HEK293 (cell line): ENCODE measurements at regions not wholly inside any gene's neighbourhood (a gene's known extent, or its start where the extent isn't known, plus 50 kb on each side); places are given as distances from the start of the nearest gene placed in this dataset.

Experiments used
- CTCF ChIA-PET: fragments of 350-600 bp; formaldehyde crosslinking; extraction: SDS; loops from one replicate; lab custom pipeline; 2021; ENCODE audit warnings: antibody characterized with exemption; lab: Yijun Ruan, JAX
- POLR2A ChIA-PET: fragments of 300-600 bp; formaldehyde crosslinking; extraction: SDS; loops from one replicate; lab custom pipeline; 2020; ENCODE audit warnings: antibody characterized with exemption, inconsistent platforms; lab: Yijun Ruan, JAX
- H3K27ac ChIP-seq: fragments of 200-500 bp; sonication (Bioruptor generic); 2 replicates; pipeline ENCODE4 v1.5.1; 2014; ENCODE audit warnings: low read depth, low read length, control low read depth, inconsistent platforms; ENCODE audit errors: extremely low read depth
- H3K36me3 ChIP-seq, 2 experiments: fragments of 200-500 bp in 1 of 2; sonication (Bioruptor generic) in 1 of 2; 1 replicate in 1 of 2; 2 replicates in 1 of 2; pipeline ENCODE4 v1.5.1; 2014 to 2017; ENCODE audit warnings: inconsistent platforms in 2 of 2, low read length in 2 of 2; ENCODE audit not compliant: control insufficient read depth in 2 of 2, insufficient read depth in 1 of 2
- H3K4me1 ChIP-seq: fragments of 200-500 bp; sonication (Bioruptor generic); 2 replicates; pipeline ENCODE4 v1.5.1; 2014; ENCODE audit warnings: mild to moderate bottlenecking, low read length, inconsistent platforms; ENCODE audit not compliant: control insufficient read depth, insufficient read depth
- H3K4me3 ChIP-seq: 2 replicates; pipeline ENCODE4 v1.5.1; 2011; ENCODE audit warnings: low read depth, mild to moderate bottlenecking, control low read depth, low read length, moderate library complexity
- H3K9me3 ChIP-seq: fragments of 200-500 bp; sonication (Bioruptor generic); 2 replicates; pipeline ENCODE4 v1.5.1; 2014; ENCODE audit warnings: low read depth, low read length, inconsistent platforms; ENCODE audit not compliant: control insufficient read depth, insufficient read depth
- INSM2 ChIP-seq: fragments of 450-650 bp; formaldehyde crosslinking; IDR thresholded peaks from 2 replicates; pipeline ENCODE4 v1.5.1; 2016; ENCODE audit warnings: missing biosample characterization, missing genetic modification characterization
- RBAK ChIP-seq: fragments of 450-650 bp; formaldehyde crosslinking; IDR thresholded peaks from 2 replicates; pipeline ENCODE4 v1.5.1; 2016; ENCODE audit warnings: missing biosample characterization, missing genetic modification characterization
- SALL2 ChIP-seq: fragments of 450-650 bp; formaldehyde crosslinking; IDR thresholded peaks from 2 replicates; pipeline ENCODE4 v1.5.0; 2017; ENCODE audit warnings: missing biosample characterization, mild to moderate bottlenecking, missing genetic modification characterization, borderline replicate concordance
- TSHZ1 ChIP-seq: fragments of 450-650 bp; formaldehyde crosslinking; IDR thresholded peaks from 2 replicates; pipeline ENCODE4 v1.5.1; 2016; ENCODE audit warnings: missing biosample characterization, missing genetic modification characterization, borderline replicate concordance
- WT1 ChIP-seq: fragments of 450-650 bp; formaldehyde crosslinking; IDR thresholded peaks from 2 replicates; pipeline ENCODE4 v1.5.1; 2016; ENCODE audit warnings: missing biosample characterization, missing genetic modification characterization
- ZBTB8A ChIP-seq: fragments of 450-650 bp; formaldehyde crosslinking; IDR thresholded peaks from 2 replicates; pipeline ENCODE4 v1.5.1; 2016; ENCODE audit warnings: missing biosample characterization, missing genetic modification characterization
- ZFP3 ChIP-seq: fragments of 450-650 bp; formaldehyde crosslinking; IDR thresholded peaks from 2 replicates; pipeline ENCODE4 v1.5.1; 2016; ENCODE audit warnings: low read depth, missing biosample characterization, missing genetic modification characterization
- ZNF10 ChIP-seq: fragments of 450-650 bp; formaldehyde crosslinking; IDR thresholded peaks from 2 replicates; pipeline ENCODE4 v1.5.1; 2017; ENCODE audit warnings: missing biosample characterization, missing genetic modification characterization
- ZNF184 ChIP-seq: fragments of 450-650 bp; IDR thresholded peaks from 2 replicates; pipeline ENCODE4 v1.5.1; 2018; ENCODE audit warnings: missing biosample characterization, mild to moderate bottlenecking, missing genetic modification characterization
- ZNF26 ChIP-seq: fragments of 450-650 bp; formaldehyde crosslinking; IDR thresholded peaks from 2 replicates; pipeline ENCODE4 v1.5.1; 2016; ENCODE audit warnings: missing biosample characterization, missing genetic modification characterization
- ZNF266 ChIP-seq: fragments of 450-650 bp; formaldehyde crosslinking; IDR thresholded peaks from 2 replicates; pipeline ENCODE4 v1.5.1; 2016; ENCODE audit warnings: missing biosample characterization, missing genetic modification characterization, low read depth
- ZNF280C ChIP-seq: fragments of 450-650 bp; formaldehyde crosslinking; IDR thresholded peaks from 2 replicates; pipeline ENCODE4 v1.5.1; 2016; ENCODE audit warnings: missing biosample characterization, missing genetic modification characterization
- ZNF292 ChIP-seq: fragments of 450-650 bp; formaldehyde crosslinking; IDR thresholded peaks from 2 replicates; pipeline ENCODE4 v1.5.1; 2016; ENCODE audit warnings: low read depth, missing biosample characterization, missing genetic modification characterization, borderline replicate concordance
- ZNF433 ChIP-seq: fragments of 450-650 bp; formaldehyde crosslinking; IDR thresholded peaks from 2 replicates; pipeline ENCODE4 v1.5.1; 2016; ENCODE audit warnings: missing biosample characterization, missing genetic modification characterization, low read depth
- ZNF514 ChIP-seq: fragments of 450-650 bp; formaldehyde crosslinking; IDR thresholded peaks from 2 replicates; pipeline ENCODE4 v1.5.1; 2016; ENCODE audit warnings: missing biosample characterization, missing genetic modification characterization
- ZNF561 ChIP-seq: fragments of 450-650 bp; IDR thresholded peaks from 2 replicates; pipeline ENCODE4 v1.5.1; 2018; ENCODE audit warnings: missing biosample characterization, missing genetic modification characterization, borderline replicate concordance
- ZNF830 ChIP-seq: fragments of 450-650 bp; IDR thresholded peaks from 2 replicates; pipeline ENCODE4 v1.5.0; 2018; ENCODE audit warnings: missing biosample characterization, missing genetic modification characterization, low read depth, mild to moderate bottlenecking, moderate library complexity
- ZNF837 ChIP-seq: fragments of 450-650 bp; formaldehyde crosslinking; IDR thresholded peaks from 2 replicates; pipeline ENCODE4 v1.5.1; 2016; ENCODE audit warnings: missing biosample characterization, missing genetic modification characterization
- ZSCAN4 ChIP-seq: fragments of 450-650 bp; formaldehyde crosslinking; IDR thresholded peaks from 2 replicates; pipeline ENCODE4 v1.5.1; 2017; ENCODE audit warnings: missing biosample characterization, missing genetic modification characterization

GRCh38 chr1:216888731-216889130, 165.5 kb upstream of the ESRRG start:
- H3K4me3 ChIP-seq: no peak overlapping the region
- TF ChIP-seq ZSCAN4 (tag by site-specific recombination) (no peak), ZNF280C (no peak), ZNF26 (tag by site-specific recombination) (no peak), ZNF837 (tag by site-specific recombination) (no peak), SALL2 (tag by site-specific recombination) (no peak), ZBTB8A (no peak), TSHZ1 (tag by site-specific recombination) (no peak), ZNF433 (tag by site-specific recombination) (no peak), ZNF292 (tag by site-specific recombination) (no peak), ZFP3 (no peak), INSM2 (tag by site-specific recombination) (no peak), WT1 (no peak), ZNF184 (tag by site-specific recombination) (no peak), ZNF561 (no peak), RBAK (tag by site-specific recombination) (no peak), ZNF514 (tag by site-specific recombination) (no peak)
- no peaks in the 10 kb centered on the region for H3K9me3 ChIP-seq
- no peaks in the 10 kb centered on the region for H3K36me3 ChIP-seq
- no peak overlapping the region for H3K27ac ChIP-seq
- POLR2A ChIA-PET: no interaction called here
- CTCF ChIA-PET: no interaction called here
- H3K4me1 ChIP-seq: no peaks in the 10 kb centered on the region

- H3K9me3 ChIP-seq: no peaks in the 10 kb centered on the region
- no peak for TF ChIP-seq ZBTB8A
- TF ChIP-seq ZNF10 (tag by site-specific recombination): no peak
- no peak for TF ChIP-seq RBAK (tag by site-specific recombination)
- no peak for TF ChIP-seq ZNF830 (tag by site-specific recombination)
- TF ChIP-seq ZNF266: no peak
- TF ChIP-seq, all 188 proteins: peak for 0
- ChIA-PET POLR2A (no interaction called here), CTCF (interaction anchor here (0.6 kb wide), 1 partner anchor 1368 kb away, joined by 3 read pairs; no protein-coding TSS in a partner anchor)
- H3K4me3 ChIP-seq: no peak overlapping the region
- H3K36me3 ChIP-seq: no peaks in the 10 kb centered on the region
- no peaks in the 10 kb centered on the region for H3K4me1 ChIP-seq
- H3K27ac ChIP-seq: no peak overlapping the region
Measured at GRCh38 chr1:216887032-216887431, 163.8 kb upstream of the ESRRG start.
